NCI-H1930 (cell line): ENCODE measurements at regions not wholly inside any gene's neighbourhood (a gene's known extent, or its start where the extent isn't known, plus 50 kb on each side); places are given as distances from the start of the nearest gene placed in this dataset.

Source experiments
- DNase-seq, 2 experiments: peaks; one replicate each; lab custom pipeline; 2025; lab: John Stamatoyannopoulos, UW

GRCh38 chr15:29319823-29320222, 50.2 kb upstream of the NSMCE3 start:
- no peak for DNase-seq
